ENCODE measurements at regions not wholly inside any gene's neighbourhood (a gene's known extent, or its start where the extent isn't known, plus 50 kb on each side); places are given as distances from the start of the nearest gene placed in this dataset.

GRCh38 chr13:110004814-110005213 lies 218.4 kb upstream of the IRS2 start:
- Histone ChIP-seq H3K9me3 (no peaks in the 10 kb centered on the region), H3K36me3 (no peaks in the 10 kb centered on the region), H3K4me3 (no peak overlapping the region), H3K27ac (no peak overlapping the region), H3K27me3 (no peaks in the 10 kb centered on the region), H3K4me1 (no peaks in the 10 kb centered on the region)
- TF ChIP-seq CTCF (IDR thresholded peaks at IDR 0.05) (no peak), POLR2A (IDR thresholded peaks at IDR 0.05) (no peak)
- intact Hi-C loops (cut with DNase I; ENCODE audit: low total_unique reads): no loop called here
- no peak for DNase-seq

GRCh38 chr13:110001670-110002275 lies 215.4 kb upstream of the IRS2 start:
- H3K9me3 ChIP-seq: no peaks in the 10 kb centered on the region
- intact Hi-C loops (cut with DNase I; ENCODE audit: low total_unique reads): no loop called here
- H3K27ac ChIP-seq: no peak overlapping the region
- no peaks in the 10 kb centered on the region for H3K36me3 ChIP-seq
- no peak for DNase-seq
- no peak overlapping the region for H3K4me3 ChIP-seq
- TF ChIP-seq CTCF (IDR thresholded peaks at IDR 0.05) (no peak), POLR2A (IDR thresholded peaks at IDR 0.05) (no peak)
- no peaks in the 10 kb centered on the region for H3K27me3 ChIP-seq
- no peaks in the 10 kb centered on the region for H3K4me1 ChIP-seq

GRCh38 chr13:110000534-110001345 lies 214.4 kb upstream of the IRS2 start:
- H3K36me3 ChIP-seq: no peaks in the 10 kb centered on the region
- no peaks in the 10 kb centered on the region for H3K4me1 ChIP-seq
- DNase-seq: no peak
- TF ChIP-seq POLR2A (IDR thresholded peaks at IDR 0.05) (no peak), CTCF (IDR thresholded peaks at IDR 0.05) (no peak)
- H3K27me3 ChIP-seq: no peaks in the 10 kb centered on the region
- H3K9me3 ChIP-seq: no peaks in the 10 kb centered on the region
- H3K4me3 ChIP-seq: no peak overlapping the region
- intact Hi-C loops (cut with DNase I; ENCODE audit: low total_unique reads): no loop called here
- no peak overlapping the region for H3K27ac ChIP-seq

- Histone ChIP-seq H3K36me3 (no peaks in the 10 kb centered on the region), H3K27me3 (no peaks in the 10 kb centered on the region), H3K9me3 (no peaks in the 10 kb centered on the region), H3K4me3 (no peak overlapping the region), H3K27ac (no peak overlapping the region), H3K4me1 (no peaks in the 10 kb centered on the region)
- DNase-seq: no peak
- TF ChIP-seq POLR2A (IDR thresholded peaks at IDR 0.05) (no peak), CTCF (IDR thresholded peaks at IDR 0.05) (no peak)
- intact Hi-C loops (cut with DNase I; ENCODE audit: low total_unique reads): no loop called here
Observed at GRCh38 chr13:109999659-110000533, 213.5 kb upstream of the IRS2 start.

Measured in uterus (tissue), 3 donors.